ENCODE measurements at regions not wholly inside any gene's neighbourhood (a gene's known extent, or its start where the extent isn't known, plus 50 kb on each side); places are given as distances from the start of the nearest gene placed in this dataset.

DNA sequence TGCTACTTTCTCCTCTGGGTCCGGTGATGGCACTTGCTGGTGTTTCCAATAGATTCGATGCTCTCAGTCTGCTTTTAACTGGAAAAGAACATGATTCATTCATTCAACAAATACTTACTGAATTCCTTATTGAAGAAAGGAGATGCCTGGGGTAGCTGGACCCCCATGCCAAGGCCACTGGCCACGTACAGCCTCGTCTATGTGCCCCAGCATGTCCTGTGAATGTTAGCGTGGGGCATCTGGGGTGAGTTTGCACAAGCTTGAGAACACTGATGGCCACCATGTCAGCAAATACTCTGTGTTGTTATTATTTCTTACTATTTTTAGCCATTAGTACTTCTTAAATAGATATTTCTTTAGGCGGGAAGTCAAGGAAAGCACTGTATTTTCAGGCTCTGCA is 112.0 kb upstream of the OXGR1 start:
- DNase-seq, result no peak
- Mint-ChIP-seq H3K4me3 (ENCODE audit: unreplicated experiment) (no peak overlapping the region), H3K27me3 (ENCODE audit: insufficient read depth, unreplicated experiment) (no peaks in the 10 kb centered on the region), H3K4me1 (ENCODE audit: low read depth, unreplicated experiment) (peaks cover 19% of the 10 kb centered on the region), H3K27ac (ENCODE audit: unreplicated experiment) (no peak overlapping the region), H3K36me3 (ENCODE audit: insufficient read depth, unreplicated experiment) (no peaks in the 10 kb centered on the region), H3K9me3 (ENCODE audit: unreplicated experiment) (no peaks in the 10 kb centered on the region)
- H3K4me1 ChIP-seq, result peaks cover 14% of the 10 kb centered on the region
- H3K36me3 ChIP-seq (ENCODE audit: control insufficient read depth, insufficient read depth, low read length), result no peaks in the 10 kb centered on the region
- H3K27me3 ChIP-seq (replicated peaks; ENCODE audit: control insufficient read depth, insufficient read depth, low read length), result no peaks in the 10 kb centered on the region
- no peaks in the 10 kb centered on the region for H3K9me3 ChIP-seq
- H3K4me3 ChIP-seq (ENCODE audit: low read depth, low read length), result no peak overlapping the region
- BruUV-seq (replicated peaks), result no TSS peak
- intact Hi-C loops (cut with micrococcal nuclease; ENCODE audit: unreplicated experiment), result no loop called here
- ChIA-PET POLR2A (no interaction called here), CTCF (no interaction called here)
- TF ChIP-seq, protein P1, sequence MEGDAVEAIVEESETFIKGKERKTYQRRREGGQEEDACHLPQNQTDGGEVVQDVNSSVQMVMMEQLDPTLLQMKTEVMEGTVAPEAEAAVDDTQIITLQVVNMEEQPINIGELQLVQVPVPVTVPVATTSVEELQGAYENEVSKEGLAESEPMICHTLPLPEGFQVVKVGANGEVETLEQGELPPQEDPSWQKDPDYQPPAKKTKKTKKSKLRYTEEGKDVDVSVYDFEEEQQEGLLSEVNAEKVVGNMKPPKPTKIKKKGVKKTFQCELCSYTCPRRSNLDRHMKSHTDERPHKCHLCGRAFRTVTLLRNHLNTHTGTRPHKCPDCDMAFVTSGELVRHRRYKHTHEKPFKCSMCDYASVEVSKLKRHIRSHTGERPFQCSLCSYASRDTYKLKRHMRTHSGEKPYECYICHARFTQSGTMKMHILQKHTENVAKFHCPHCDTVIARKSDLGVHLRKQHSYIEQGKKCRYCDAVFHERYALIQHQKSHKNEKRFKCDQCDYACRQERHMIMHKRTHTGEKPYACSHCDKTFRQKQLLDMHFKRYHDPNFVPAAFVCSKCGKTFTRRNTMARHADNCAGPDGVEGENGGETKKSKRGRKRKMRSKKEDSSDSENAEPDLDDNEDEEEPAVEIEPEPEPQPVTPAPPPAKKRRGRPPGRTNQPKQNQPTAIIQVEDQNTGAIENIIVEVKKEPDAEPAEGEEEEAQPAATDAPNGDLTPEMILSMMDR (IDR thresholded peaks at IDR 0.05; ENCODE audit: insufficient read depth in 1 of 2, low read depth in 1 of 2, low read length in 1 of 2, severe bottlenecking in 1 of 2, unreplicated experiment in 1 of 2), result no peak

DNA sequence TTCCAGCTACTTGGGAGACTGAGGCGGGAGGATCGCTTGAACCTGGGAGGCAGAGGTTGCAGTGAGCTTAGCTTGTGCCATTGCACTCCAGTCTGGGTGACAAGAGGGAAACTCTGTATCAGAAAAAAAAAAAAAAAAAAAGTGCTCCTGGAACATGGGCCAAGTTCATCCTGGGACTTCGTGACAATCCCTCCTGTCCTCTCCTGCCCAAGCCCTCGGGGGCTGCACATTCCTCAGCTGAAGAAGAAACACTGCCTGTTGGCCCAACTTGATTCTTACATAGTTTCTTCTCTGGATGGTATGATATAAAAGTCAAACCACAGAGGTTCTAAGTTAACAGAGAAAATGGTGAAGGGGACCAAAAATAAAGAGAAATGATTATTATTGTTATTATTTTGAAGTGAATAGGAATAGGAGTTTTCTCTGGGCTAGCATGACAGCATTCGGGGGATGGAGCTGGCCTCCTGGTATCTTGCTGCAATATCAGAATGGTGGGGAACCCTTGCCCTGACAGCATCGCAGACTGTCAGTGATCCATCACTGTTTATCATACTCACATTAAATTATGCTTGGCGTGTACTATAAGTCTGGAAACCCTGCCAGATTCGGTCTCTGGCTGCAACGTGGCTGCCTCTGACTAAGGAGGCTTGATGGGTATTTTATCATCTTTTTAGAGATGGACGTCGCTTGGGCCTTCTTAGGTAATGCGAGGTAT is 113.7 kb upstream of the OXGR1 start:
- no peaks in the 10 kb centered on the region for H3K27me3 Mint-ChIP-seq (ENCODE audit: insufficient read depth, unreplicated experiment)
- no peaks in the 10 kb centered on the region for H3K9me3 Mint-ChIP-seq (ENCODE audit: unreplicated experiment)
- H3K4me1 Mint-ChIP-seq (ENCODE audit: low read depth, unreplicated experiment), result peaks cover 28% of the 10 kb centered on the region
- H3K27ac Mint-ChIP-seq (ENCODE audit: unreplicated experiment), result no peak overlapping the region
- H3K36me3 Mint-ChIP-seq (ENCODE audit: insufficient read depth, unreplicated experiment), result no peaks in the 10 kb centered on the region
- DNase-seq, result no peak
- H3K4me1 ChIP-seq, result peaks cover 24% of the 10 kb centered on the region
- H3K9me3 ChIP-seq, result no peaks in the 10 kb centered on the region
- H3K4me3 ChIP-seq (ENCODE audit: low read depth, low read length), result no peak overlapping the region
- no peaks in the 10 kb centered on the region for H3K36me3 ChIP-seq (ENCODE audit: control insufficient read depth, insufficient read depth, low read length)
- ChIA-PET POLR2A (no interaction called here), CTCF (interaction anchor here (0.7 to 3.3 kb wide), 2 partner anchors 18 to 236 kb away, joined by 3 to 24 read pairs; no protein-coding TSS in a partner anchor)
- intact Hi-C loops (cut with micrococcal nuclease; ENCODE audit: unreplicated experiment), result loop anchor here (2.0 kb wide), 1 partner anchor 77 kb away; no protein-coding TSS in a partner anchor
- no peaks in the 10 kb centered on the region for H3K27me3 ChIP-seq (replicated peaks; ENCODE audit: control insufficient read depth, insufficient read depth, low read length)
- TF ChIP-seq, protein P1 (IDR thresholded peaks at IDR 0.05; ENCODE audit: insufficient read depth in 1 of 2, low read depth in 1 of 2, low read length in 1 of 2, severe bottlenecking in 1 of 2, unreplicated experiment in 1 of 2), result no peak
- no peak overlapping the region for H3K4me3 Mint-ChIP-seq (ENCODE audit: unreplicated experiment)
- BruUV-seq (replicated peaks), result no TSS peak

DNA sequence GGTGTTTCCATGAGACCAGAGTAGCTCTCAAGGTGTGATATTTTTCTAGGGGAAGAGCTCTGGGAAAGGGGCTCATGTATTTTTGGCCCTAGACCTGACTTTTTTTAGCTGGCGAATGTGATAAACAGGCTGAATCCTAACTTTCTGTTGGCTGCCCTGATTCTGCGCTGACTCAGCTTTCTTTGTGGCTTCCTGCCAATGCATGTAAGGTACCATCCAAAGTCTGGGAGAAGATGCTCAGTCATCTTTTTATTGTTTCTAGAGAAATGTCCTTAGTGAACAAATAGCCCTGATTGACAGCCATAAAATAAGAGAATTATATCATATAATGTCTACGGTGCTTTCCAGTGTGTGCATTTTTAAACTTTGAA is 113.6 kb upstream of the MBNL2 start:
- no peaks in the 10 kb centered on the region for H3K27me3 Mint-ChIP-seq (ENCODE audit: insufficient read depth, unreplicated experiment)
- CTCF ChIA-PET, result interaction anchor here (0.7 to 3.3 kb wide), 4 partner anchors 17 to 251 kb away, joined by 3 to 38 read pairs (median 24); partner anchors contain the start of gene MBNL2

More for the DNA sequence above, 113.6 kb upstream of the MBNL2 start:
- no peak for DNase-seq
- no peak overlapping the region for H3K4me3 Mint-ChIP-seq (ENCODE audit: unreplicated experiment)
- H3K4me1 ChIP-seq, result peaks cover 26% of the 10 kb centered on the region
- no peak overlapping the region for H3K4me3 ChIP-seq (ENCODE audit: low read depth, low read length)
- H3K27ac Mint-ChIP-seq (ENCODE audit: unreplicated experiment), result no peak overlapping the region
- TF ChIP-seq, protein P1 (IDR thresholded peaks at IDR 0.05; ENCODE audit: insufficient read depth in 1 of 2, low read depth in 1 of 2, low read length in 1 of 2, severe bottlenecking in 1 of 2, unreplicated experiment in 1 of 2), result no peak
- BruUV-seq (replicated peaks), result no TSS peak
- no peaks in the 10 kb centered on the region for H3K36me3 ChIP-seq (ENCODE audit: control insufficient read depth, insufficient read depth, low read length)
- no peaks in the 10 kb centered on the region for H3K9me3 ChIP-seq
- POLR2A ChIA-PET, result no interaction called here
- H3K4me1 Mint-ChIP-seq (ENCODE audit: low read depth, unreplicated experiment), result peaks cover 33% of the 10 kb centered on the region
- no peaks in the 10 kb centered on the region for H3K27me3 ChIP-seq (replicated peaks; ENCODE audit: control insufficient read depth, insufficient read depth, low read length)
- intact Hi-C loops (cut with micrococcal nuclease; ENCODE audit: unreplicated experiment), result loop anchor here (2.0 kb wide), 1 partner anchor 78 kb away; no protein-coding TSS in a partner anchor
- no peaks in the 10 kb centered on the region for H3K36me3 Mint-ChIP-seq (ENCODE audit: insufficient read depth, unreplicated experiment)
- H3K9me3 Mint-ChIP-seq (ENCODE audit: unreplicated experiment), result no peaks in the 10 kb centered on the region
